Frontal cortex (tissue), 3 donors: ENCODE measurements at regions not wholly inside any gene's neighbourhood (a gene's known extent, or its start where the extent isn't known, plus 50 kb on each side); places are given as distances from the start of the nearest gene placed in this dataset.
"Not testable (repeated sequence)": the region's sequence is repeated elsewhere in the genome, so short reads cannot be mapped to it uniquely, and the experiment has no call there.

Experiments
- DNase-seq, 2 donors: peaks; one replicate each; pipeline ENCODE4 v3.0.0; 2012; ENCODE audit warnings: low spot score in 2 of 2
- FAIRE-seq: peaks from 2 replicates; lab custom pipeline; 2012; peaks lifted over from hg19 to GRCh38; lab: Jason Lieb, UNC
- donor health status: control.
- donor health status: control.
- donor health status: control.

DNA sequence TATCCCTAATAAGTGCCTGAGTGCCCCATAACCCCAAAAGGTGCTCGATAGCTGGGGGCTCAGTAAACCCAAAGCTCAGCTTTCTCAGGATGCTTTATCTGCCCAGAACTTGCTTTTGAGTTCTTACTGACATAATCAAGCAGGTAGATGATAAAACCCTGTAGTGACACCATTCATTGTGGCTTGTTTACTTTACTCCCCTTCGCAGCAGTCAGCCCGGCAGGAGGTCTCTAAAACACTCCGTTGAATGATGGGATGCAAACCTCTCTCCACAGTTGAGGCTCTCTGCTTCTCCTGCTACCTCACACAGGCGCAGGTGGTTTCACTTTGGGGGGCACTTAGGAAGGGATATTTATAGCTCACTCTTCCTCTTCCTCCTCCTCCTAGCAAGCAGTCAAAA is 349.4 kb downstream of the HLX start:
- DNase-seq, result no peak
- FAIRE-seq, result no peak

DNA sequence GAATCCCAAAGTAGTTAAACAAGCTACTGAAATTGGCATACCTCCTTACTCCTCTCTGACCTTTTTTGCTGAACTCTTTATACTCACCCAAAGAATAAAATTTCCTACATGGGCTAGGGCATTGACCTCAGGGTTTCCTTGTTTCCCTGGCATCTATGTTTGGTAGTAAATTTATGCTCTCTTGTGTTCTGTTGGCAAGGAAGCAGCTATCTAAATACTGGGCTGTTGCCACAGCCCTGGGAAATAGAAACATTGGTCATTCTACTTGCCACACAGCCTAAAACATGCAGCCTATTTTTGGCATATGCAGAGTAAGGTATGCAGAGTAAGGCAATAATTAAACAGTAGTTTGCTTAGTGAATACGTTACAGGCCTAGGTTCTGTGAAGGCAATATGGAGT is 351.4 kb downstream of the HLX start:
- FAIRE-seq, result no peak
- DNase-seq, result no peak

DNA sequence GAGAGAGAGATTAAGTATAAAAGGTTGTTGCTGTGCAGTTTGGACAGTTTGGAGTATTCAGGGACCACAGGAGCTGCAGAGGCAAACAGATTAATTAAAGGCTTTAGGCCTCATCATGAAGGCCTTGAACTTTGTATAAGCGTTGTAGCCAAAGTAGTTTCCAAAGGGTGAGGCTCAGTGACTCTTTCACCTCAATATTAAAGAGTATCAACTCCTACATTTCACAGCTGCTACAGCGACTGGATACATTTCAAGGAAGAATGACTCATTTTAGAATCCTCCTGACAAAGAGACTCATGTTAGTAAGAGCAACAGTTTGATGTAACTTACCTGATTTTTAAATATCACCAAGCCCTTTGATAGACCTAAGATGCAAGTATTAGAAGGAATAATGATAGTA is 355.5 kb downstream of the HLX start:
- FAIRE-seq (no peak), DNase-seq (no peak)

DNA sequence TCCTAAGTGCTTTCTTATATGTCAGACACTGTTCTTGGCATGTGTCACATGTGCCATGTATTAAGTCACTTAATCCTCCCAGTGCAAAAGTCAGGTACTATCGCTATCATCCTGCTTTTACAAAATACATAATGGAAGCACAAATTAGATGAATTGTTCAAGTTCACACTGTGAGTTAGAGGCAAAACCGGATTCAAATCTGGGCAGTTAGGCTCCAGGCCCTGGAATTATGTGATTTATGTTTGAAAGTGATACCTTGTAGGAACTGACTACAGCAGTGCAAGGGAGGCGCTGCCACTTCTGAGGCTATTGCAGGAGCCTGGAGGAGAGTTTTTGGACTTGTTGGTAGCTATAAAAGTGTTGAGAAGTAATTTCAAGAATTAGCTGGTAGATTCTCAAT is 358.3 kb downstream of the HLX start:
- no peak for DNase-seq
- FAIRE-seq, result no peak

DNA sequence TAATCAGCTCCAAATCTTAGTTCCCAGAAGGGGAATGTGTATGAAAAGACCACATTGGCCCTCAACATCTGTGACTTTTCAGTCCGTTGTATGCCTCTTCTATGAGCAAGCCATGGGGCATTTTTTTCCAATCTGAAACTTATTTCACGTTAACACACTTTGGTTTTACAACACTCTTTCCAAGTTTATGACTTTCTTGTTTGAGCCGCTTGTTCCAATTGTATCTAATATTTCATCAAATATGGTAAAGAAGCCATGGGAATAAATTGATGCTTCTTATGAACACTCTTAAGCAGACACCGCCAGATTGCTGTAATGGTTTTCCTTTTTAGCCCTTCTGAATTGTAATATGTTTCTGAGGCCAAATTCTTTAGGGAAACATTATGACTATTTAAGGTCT is 359.9 kb downstream of the HLX start:
- no peak for DNase-seq
- FAIRE-seq, result no peak

DNA sequence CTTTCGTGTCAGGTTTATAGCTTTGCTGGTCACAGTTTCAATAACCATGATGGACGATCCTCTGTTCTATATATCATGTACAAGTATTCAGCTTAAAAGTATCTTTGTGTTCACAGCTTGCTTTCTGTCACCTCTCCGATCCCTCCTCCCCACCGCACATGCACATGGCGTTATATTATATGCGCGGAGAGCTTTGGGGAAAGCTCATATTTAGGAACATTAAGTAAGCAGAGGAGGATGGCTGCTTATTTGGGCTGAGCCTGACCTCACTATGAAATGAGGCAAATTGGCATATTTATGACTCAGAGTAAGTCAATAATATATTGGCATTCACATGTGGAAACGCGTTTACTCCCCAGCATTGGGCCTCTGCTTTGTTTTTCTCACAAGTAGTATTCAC is 360.5 kb downstream of the HLX start:
- DNase-seq (no peak), FAIRE-seq (no peak)

DNA sequence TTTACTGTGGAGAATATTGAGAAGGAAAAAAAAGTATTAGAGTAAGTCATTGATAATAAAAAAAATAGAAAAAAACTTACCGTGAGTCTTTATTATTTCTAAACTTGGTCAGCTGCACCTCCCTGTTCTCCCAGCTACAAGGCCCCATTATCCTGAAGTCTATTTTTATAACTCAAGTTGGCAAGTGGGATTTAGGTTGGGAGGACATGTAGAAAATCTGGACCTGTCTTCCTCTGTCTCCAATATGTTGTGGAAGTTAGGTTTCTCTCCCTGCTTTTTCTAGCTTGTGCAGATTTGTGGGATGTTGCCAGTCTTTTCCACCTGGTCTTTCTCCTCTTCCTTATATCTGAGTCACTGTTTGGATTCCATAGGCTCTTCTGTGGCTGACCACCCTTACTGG is 361.4 kb downstream of the HLX start:
- DNase-seq (no peak), FAIRE-seq (no peak)

DNA sequence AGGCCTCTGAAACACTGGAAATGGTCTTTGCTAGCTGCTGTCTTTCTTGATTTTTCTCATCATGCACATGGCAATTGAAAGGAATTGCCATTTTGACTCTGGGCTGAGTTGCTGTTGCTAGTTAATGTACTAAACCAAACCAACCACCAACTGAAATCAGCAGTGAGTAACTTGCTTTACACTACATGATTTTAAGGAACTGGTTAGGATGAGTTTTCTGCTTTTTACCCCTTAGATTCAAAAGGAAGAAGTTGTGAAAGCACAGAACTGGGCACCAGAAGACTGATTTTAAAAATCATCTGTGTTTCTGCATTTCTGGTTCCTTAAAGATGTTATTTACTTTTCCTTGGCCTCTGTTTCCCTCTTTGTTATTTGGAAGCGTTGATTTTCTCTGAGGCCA is 361.9 kb downstream of the HLX start:
- DNase-seq, result no peak
- no peak for FAIRE-seq

DNA sequence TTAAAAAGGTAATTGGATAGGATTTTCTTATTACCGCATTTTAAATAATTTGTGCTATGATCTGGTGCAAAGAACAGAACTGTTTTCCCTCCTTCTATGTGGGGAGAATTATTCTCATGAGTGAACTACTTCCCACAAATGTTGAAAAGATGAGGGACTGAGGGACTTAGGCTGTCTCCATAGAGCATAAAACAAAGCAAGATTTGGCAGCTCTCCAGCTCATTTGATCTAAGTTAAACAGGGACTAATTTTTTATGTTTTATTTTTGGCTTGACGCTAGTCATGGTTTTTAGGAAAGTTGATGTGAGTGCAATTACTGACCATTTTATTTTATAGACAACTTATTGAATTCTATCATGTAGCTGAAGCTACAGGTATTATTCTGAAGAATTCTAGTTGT is 362.3 kb downstream of the HLX start:
- no peak for DNase-seq
- FAIRE-seq, result no peak

DNA sequence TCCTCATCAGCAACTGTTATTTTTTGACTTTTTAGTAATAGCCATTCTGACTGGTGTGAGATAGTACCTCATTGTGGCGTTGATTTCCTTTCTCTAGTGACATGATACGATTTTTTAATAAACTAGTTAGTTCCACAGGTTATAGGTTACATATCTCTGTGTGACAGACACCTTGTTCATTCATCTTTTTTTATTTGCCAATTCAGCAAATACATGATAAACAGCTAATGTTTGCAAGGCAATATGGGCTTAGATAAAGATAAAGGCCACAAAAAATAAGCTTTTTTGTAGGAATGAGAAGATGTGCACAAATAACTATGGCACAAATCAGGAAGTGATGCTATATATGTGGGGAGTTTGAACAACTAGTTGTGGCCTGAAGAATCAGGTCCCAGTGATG is 366.8 kb downstream of the HLX start:
- DNase-seq (no peak), FAIRE-seq (no peak)

DNA sequence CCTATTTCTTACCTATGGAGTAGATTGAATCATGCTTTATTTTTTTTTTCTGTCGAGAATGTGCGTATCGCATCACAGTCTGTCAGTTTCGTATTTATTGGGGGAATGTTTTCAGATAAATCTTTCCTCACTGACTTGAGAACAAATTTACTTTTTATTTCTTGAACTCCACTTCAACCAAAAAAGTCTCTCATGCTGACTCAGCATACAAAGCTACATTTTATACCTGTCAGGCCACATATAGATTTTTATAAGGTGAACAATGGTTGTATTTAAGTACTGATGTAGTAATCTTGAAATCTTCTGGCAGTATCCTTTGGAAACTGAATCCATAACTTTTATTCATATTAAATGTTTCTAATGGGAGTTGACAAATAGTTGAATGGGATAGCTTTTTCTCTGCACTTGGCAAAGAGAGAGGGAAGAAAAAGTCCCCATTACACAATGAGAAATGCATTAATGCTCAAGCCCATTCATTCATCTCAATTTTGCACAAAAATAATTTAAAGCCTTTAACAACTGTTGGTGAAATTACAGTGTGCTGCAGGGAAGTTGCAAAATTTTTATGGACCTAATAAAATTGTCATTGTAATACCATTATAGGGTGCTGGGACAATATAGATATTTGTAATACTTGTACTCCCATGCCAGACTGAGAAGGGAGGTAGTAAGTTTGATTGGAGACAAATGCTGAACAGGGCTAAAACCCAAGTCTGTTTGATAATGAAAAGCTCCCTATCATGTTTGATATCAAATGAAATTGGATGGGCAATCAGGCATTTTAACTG is 367.6 kb downstream of the HLX start:
- FAIRE-seq, result no peak
- DNase-seq, result no peak

DNA sequence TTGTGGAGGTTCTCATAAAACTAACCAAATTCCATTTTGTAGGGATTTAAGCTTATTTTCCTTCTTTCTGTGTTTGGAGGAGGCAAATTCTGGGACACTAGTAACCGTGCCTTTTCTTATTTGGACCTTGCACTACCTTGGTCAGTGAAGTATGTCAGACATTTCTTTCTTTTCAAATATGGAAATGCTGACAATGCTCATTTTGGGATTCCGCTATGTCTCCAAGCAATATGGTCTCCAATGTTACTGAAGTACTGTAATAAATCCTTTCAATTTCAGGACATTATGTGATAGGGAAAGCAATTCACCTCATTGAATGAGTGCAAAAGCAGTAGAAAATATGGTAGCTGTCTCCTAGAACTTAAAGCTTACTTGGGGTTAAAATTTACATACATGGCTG is 372.3 kb downstream of the HLX start:
- FAIRE-seq (no peak), DNase-seq (no peak)

DNA sequence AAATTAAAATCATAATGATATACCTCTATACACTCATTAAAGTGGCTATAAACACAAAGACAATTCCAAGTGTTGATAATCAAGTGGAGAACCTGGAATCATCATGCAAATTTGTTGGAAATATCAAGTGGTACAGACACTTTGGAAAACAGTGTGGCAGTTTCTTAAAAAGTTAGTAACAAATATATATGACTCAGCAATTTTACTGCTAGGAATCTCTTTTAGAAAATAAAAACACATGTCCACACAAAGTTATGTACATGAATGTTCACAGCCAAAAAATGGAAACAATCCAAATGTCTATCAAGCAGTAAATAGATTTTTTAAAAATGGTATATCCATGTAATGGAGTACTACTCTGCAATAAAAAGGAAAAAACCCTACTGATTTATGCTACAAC is 375.6 kb downstream of the HLX start:
- no peak for FAIRE-seq

DNA sequence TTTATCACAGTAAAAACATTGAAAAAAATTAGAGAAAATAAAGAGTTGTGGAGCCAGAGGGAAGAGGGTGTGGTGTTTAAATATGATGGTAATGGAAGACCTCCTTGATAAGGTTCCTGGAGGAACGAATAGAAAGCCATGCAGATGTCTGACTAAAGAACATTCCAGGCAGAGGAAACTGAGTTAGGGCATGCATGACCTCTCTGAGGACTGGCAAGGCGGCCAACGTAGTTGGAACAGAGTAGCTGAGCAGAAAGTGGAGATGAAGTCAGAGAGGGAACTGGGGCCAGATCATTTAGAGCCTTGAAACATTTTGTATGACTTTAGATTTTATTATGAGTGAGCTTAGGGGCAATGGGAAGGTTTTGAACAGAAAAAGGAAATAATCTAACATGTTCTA is 377.5 kb downstream of the HLX start:
- DNase-seq (no peak), FAIRE-seq (no peak)

More for the DNA sequence above, 375.6 kb downstream of the HLX start:
- DNase-seq, result no peak

DNA sequence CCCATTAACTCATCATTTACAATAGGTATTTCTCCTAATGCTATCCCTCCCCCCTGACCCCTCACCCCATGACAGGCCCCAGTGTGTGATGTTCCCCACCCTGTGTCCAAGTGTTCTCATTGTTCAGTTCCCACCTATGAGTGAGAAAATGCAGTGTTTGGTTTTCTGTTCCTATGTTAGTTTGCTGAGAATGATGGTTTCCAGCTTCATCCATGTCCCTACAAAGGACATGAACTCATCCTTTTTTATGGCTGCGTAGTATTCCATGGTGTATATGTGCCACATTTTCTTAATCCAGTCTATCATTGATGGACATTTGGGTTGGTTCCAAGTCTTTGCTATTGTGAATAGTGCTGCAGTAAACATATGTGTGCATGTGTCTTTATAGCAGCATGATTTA is 378.3 kb downstream of the HLX start:
- not testable (repeated sequence) for FAIRE-seq, DNase-seq

DNA sequence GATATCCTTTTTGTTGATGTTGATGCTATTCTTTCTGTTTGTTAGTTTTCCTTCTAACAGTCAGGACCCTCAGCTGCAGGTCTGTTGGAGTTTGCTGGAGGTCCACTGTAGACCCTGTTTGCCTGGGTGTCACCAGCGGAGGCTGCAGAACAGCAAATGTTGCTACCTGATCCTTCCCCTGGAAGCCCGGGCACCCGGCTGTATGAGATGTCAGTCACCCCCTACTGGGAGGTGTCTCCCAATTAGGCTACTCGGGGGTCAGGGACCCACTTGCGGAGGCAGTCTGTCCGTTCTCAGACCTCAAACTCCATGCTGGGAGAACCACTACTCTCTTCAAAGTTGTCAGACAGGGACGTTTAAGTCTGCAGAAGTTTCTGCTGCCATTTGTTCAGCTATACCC is 383.4 kb downstream of the HLX start:
- FAIRE-seq, result not testable (repeated sequence)

DNA sequence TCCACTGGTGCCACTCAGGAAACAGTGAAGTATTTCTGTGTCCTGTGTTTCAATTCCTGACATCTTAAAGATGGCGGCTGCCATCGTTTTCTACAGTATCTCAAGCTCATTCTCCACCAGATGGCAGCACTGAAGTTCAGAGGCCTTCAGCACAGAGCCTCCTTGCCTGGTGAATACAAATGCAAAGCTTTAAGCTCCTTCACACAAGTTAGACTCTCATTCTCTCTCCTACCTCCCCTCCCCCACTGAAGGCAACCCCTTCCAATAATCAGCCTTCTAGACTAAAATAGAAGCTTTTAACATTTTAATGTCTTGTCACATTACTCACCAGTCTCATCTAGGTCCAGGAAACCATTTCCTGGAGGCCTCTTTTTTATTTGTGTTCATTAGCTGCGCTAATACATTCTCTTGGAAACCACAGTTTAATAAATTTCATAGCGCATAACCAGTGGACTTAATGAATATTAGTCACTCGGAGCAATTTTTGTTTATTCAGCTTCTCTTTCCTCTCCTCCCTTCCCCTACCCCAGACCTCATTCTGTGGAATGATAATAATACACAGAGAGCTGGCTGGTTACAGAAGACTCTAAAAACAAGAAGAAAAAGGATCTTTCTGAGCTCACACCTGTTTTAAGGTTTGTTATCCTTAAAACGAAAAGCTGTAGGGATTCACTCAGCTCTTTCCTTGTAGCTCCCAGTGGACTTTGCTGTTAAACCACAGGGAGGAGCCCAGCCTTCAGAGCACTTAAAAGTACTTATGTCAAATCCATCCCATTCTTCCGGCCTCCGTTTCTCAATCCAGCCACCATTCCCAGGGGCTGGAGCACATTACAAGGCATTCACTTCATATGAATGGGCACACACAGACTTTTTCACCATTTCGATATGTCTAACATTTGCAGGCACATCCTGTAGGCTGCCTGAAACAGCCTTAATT is 384.9 kb downstream of the HLX start:
- no peak for FAIRE-seq

More for the DNA sequence above, 383.4 kb downstream of the HLX start:
- not testable (repeated sequence) for DNase-seq

DNA sequence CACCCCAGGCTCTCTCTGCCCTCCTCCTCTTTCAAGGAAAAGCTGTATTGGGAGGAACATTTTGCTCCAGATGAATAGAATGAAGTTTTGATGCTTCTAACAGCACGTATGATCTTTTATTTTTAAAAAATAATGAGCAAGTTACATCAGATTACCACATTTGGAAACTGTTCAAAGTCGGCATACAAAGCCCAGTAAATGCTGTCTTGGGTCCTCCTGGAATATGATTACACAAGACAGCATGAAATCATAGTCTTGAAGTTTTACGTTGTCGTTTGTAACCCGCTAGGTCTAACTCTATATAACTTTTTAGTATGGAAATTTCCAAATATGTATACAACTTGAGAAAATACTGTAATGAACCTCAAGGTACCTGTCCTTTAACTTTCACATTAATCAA is 385.6 kb downstream of the HLX start:
- FAIRE-seq (no peak), DNase-seq (no peak)

More for the DNA sequence above, 384.9 kb downstream of the HLX start:
- DNase-seq, result peak in 1 of 2 donors; percentile 22

DNA sequence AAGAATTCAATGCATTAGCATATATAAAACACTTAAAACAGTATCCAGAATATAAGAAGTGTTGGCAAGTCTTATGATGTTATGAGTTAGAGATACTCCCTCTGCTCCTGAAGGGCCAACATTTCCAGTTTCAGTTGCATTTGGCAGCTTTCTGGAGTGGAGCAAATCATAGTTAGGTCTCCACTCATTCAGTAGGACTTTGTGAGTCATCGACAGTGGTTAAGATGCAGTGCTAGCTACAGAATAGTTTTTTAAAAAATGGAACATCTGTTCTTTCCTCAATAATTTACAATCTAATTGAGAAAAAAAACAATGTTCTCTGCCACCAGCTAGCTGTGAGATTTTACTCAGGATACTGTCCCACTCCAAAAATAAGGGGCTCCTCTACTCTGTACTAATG is 389.1 kb downstream of the HLX start:
- DNase-seq, result no peak
- no peak for FAIRE-seq

DNA sequence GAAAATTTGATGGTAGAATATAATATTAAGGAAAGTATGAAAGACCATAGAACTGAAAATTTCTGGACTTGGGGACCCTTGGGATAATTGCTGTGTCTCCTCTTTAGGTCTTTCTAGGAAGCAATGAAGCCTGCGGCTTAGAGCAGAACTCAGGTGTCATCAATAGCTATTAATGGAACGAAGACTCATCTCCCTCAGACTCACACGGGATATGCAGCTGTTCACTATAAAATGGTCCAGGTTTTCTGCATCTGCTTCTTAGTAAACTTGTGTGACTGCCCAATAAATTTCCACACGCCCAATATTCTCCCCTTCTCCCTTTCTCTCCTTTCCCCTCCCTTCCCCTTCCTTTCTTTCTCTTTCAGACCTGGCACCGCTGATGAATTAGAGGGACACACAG is 392.5 kb downstream of the HLX start:
- FAIRE-seq (no peak), DNase-seq (no peak)

DNA sequence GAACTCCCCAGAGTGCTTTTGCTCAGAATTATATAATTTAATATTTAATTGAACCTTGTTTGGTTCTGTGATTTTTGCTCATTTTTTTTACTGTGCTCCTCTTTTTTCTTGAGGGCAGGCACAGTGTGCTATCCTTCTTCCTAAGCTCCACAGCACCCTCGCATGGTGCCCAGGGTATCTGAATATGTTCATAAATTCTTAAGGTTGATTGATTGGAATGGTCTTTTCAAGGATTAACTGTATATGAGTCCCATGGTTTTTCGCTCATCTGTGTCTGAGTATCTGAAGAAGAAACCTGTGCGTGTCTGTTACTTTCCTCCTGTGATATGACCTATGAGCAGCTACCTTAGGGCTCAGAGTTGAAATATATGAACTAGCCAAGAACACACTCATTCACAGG is 393.7 kb downstream of the HLX start:
- FAIRE-seq, result no peak

More for the DNA sequence above, 393.7 kb downstream of the HLX start:
- DNase-seq, result no peak
